GM12872 (cell line): ENCODE measurements at regions not wholly inside any gene's neighbourhood (a gene's known extent, or its start where the extent isn't known, plus 50 kb on each side); places are given as distances from the start of the nearest gene placed in this dataset.

Experiments
- CTCF ChIP-seq: IDR thresholded peaks from 3 replicates; pipeline ENCODE4 v1.5.1; 2011; ENCODE audit warnings: low read depth, mild to moderate bottlenecking, low read length, moderate library complexity; ENCODE audit not compliant: insufficient read depth

DNA sequence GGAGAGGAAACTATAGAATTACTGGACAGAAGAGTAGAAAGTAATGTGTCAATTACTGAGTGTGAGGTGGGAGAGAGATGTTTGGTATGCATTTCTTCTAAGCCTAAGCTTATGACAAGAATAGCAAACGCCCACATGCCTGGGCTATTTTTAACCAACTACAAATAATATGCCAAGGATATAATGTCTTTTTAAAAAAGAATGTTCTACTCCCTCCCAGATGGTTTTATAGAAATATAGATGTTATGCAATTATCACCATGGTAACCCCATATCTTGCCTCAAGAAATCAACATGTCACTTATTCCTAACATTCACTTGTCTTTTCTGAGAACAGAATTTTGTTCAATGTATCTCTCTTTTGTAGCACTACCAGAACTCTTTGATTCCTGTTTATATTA, 996.7 kb upstream of the CHORDC1 start:
- TF ChIP-seq CTCF = no peak

DNA sequence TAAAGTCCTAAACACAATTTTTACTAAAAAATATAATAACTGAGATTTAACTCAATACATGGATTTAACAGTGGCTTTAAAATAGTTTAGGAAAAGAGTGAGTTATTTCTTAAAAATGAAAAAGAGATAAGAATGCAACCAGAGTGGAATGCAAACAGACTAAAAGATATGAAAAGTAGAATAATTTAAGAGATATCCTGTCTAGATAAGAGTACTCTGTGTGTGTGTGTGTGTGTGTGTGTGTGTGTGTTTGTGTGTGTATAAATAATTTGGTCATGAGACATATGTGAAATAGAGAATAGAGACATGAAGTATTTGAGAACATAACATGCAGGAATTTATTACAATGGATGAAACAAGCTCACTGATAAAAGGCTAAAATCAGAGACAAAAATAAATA, 986.9 kb upstream of the CHORDC1 start:
- no peak for TF ChIP-seq CTCF

DNA sequence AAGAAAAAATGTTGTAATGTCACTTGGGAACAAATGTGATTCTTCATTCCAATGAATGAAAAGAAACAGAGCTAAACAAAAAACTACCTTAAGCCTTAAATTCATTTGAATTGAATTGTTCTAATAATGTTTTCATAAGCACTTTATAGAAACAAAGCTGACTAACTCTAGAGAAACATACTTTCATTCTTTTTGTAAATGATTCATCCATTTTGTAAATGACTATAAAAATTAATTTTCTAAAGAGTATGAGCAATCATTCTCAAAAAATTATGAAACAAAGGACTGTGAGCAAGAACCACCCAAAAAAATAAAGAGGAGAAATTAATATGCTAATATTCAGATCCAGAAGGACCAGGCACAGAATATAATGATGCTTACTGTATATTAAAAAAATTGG, 986.5 kb upstream of the CHORDC1 start:
- no peak for TF ChIP-seq CTCF

DNA sequence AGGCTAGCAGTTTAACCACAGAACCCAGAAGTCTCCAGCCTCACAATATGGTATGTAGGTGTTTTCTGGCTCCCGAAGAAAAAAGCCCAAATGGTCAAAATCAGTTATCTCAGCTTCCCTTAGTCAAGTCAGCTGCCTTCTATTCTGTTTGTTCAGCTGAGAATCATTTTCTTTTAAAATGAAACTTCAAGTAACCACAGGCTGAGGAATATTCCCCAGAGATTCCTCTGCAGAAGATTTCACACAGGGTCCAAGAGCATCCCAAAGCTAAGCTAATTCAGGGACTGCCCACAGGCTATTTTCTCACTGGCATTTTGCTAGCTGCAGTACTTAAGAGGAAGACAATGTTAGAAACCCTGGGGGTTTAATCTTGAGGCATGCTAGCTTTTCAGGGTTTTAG, 977.0 kb upstream of the CHORDC1 start:
- no peak for TF ChIP-seq CTCF

- TF ChIP-seq CTCF = no peak
Measured at GRCh38 chr11:91194546-91194945, 971.7 kb upstream of the CHORDC1 start.

DNA sequence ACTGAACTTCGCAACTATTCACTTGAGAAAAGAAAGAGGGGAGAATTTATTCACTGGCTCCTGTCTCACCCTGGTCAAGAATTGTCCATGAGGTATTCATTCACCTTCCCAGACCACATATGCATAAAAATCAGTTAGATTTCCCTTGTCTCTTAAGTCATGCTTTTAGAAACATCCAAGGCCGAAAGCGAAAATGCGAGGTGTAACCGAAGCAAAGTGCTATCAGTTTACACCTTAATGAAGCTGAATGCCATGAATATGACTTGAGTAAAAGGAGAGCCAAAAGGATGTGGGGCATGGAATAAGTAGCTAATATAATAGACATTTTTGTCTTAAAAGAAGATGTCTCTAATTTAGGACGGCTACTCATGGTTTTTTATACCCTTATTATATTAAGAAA, 965.6 kb upstream of the CHORDC1 start:
- no peak for TF ChIP-seq CTCF

GRCh38 chr11:91187314-91187713, 964.5 kb upstream of the CHORDC1 start:
- no peak for TF ChIP-seq CTCF

DNA sequence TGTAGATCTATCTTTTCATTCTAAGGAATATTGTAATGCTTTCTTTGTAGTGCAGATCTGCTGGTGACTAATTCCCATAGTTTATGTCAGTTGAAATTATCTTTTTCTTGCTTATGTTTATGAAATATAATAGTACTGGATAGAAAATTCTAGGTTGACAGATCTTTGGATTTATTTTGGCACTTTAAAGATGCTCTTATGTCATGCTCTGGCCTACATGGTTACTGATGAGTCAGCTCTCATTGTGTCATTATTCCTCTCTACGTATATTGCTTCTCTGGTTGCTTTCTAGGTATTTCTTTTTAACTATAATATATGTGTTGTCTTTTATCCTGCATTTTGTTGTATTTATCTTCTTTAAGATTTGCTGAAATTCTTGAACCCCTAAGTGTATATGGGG, 955.5 kb upstream of the CHORDC1 start:
- TF ChIP-seq CTCF = no peak
